HuH-7 (cell line): ENCODE measurements at regions not wholly inside any gene's neighbourhood (a gene's known extent, or its start where the extent isn't known, plus 50 kb on each side); places are given as distances from the start of the nearest gene placed in this dataset.
A peak's percentile ranks its signal among the peaks of the same experiment; 100 is the strongest.

Source experiments
- DNase-seq: peaks from one replicate; pipeline ENCODE4 v3.0.0; 2011; ENCODE audit warnings: low spot score

- DNase-seq = no peak
These were observed 455.0 kb upstream of the TMPO start for GRCh38 chr12:98060411-98060810.

- no peak for DNase-seq
These were observed 452.7 kb upstream of the TMPO start for GRCh38 chr12:98062464-98063245.

- no peak for DNase-seq
These were observed 450.9 kb upstream of the TMPO start for GRCh38 chr12:98064501-98064900.

GRCh38 chr12:98067795-98068194 is 447.6 kb upstream of the TMPO start:
- no peak for DNase-seq

DNA sequence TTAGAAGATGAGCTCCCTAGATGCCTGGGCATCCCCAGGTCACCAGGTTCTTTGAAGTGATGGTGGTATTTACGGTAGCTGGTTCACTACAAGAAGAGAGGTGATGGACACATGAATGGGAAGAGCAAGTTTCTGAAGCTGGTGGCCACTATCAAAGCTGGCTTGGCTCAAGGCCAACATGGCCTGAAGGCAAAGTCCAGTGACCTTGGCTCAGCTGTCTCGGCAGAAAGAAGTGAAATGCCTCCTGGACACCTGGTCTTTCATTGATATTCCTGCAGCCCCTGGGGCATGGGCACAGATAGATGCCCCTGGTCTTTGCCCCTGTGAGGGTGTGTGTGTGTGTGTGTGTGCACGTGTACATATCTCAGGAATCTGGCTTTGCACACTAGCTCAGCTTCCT is 441.8 kb upstream of the TMPO start:
- no peak for DNase-seq

DNA sequence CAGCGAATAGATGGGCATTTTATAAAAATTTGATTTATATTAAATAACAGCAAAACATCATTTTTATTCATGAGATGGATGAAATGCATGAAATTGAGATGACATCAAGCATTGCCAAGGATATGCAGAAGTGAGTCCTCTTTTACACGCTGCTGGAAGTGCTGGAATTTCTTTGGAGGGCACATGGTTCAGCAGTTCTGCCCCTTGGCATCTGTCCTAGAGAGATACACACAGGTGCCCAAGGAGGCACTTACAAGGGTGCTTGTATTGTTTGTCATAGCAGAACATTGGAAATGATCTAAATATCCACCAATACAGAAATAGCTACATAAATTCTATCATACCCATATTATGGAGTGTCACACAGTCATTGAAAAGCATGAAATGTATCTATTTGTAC is 441.1 kb upstream of the TMPO start:
- no peak for DNase-seq

DNA sequence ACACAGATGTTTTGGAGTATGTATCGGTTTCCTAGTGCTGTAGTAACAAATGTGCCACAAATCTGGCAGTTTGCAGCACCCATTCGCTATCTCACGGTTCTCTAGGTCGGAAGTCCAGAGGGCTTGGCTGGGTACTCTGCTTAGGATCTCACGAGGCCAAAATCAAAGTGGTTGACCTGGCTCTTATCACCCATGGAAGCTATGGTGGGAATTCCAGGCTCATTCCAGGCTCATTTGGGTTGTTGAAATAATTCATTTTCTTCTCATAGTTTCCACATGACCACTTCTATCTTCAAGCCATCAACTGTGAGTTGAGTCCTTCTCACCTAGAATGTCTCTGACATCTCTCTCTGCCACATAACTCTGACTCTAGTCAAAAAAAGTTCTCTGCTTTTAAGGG is 431.0 kb upstream of the TMPO start:
- no peak for DNase-seq

- DNase-seq = no peak
These were observed 430.2 kb upstream of the TMPO start for GRCh38 chr12:98085046-98085755.

DNA sequence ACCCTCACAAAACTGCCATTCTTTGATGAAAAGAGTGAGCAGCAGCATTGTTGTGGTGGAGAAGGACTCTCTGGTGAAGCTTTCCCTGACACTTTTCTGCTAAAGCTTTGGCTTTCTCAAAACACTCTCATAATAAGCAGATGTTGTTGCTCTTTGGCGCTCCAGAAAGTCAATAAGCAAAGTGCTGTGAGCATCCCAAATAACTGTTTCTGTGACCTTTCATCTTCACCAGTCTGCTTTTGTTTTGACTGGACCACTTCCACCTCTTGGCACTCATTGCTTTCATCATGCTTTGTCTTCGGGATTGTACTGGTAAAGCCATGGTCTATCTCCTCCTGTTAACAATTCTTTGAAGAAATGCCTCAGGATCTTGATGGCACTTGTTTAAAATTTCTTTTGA is 424.7 kb upstream of the TMPO start:
- DNase-seq = no peak

- DNase-seq = no peak
These were observed 419.0 kb upstream of the TMPO start for GRCh38 chr12:98096436-98096835.

DNA sequence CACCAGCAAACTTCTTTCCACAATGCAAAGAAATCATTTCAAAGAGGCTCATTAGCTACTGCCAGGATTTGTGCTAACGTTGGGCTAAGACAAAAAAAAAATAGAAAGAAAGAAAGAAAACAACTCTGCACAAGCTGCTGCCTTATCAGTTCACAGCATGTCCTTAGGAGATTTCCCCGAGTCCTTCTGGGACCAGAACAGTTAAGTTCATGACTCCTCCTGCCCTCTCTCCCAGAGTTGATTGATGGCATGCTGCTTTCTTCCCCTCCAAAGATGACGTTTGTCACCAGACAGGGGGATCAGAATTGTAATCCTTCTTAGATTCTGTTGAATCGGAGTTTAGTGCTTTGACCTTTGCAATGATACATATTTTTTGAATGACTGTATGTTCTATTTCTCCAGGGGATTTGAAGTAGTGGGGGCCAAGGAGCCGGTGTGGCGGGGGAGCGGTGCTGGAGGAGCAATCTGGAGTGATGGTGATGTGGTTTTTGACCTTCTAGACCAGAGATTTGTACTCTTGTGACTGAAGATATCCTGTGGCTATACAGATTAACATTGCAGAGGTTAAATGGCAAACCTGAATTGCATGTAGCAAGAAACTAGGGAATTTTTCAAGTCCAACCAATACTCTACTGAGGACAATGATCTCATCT is 409.2 kb upstream of the TMPO start:
- DNase-seq = no peak

- DNase-seq = no peak
These were observed 406.1 kb upstream of the TMPO start for GRCh38 chr12:98109266-98109665.

- DNase-seq = no peak
These were observed 404.9 kb upstream of the TMPO start for GRCh38 chr12:98110536-98110935.

DNA sequence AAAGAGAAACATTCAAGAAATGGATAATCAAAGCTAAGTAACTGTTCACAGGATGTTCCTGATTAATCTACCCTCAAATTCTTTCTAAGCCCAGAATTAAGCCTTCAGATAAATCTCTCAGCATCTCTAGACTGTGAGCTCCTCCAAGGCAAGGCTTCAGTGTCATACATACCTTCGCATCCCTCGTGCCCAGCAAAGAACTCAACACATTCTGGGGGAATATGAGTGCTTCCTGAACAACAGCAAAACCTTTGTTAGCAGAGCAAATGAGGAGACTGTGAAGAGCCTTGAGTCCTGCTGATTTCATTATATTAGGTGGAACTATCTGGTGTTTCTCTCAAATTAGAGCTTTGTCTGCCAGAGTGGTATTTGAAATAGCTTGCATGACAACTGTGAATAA is 401.8 kb upstream of the TMPO start:
- no peak for DNase-seq

DNA sequence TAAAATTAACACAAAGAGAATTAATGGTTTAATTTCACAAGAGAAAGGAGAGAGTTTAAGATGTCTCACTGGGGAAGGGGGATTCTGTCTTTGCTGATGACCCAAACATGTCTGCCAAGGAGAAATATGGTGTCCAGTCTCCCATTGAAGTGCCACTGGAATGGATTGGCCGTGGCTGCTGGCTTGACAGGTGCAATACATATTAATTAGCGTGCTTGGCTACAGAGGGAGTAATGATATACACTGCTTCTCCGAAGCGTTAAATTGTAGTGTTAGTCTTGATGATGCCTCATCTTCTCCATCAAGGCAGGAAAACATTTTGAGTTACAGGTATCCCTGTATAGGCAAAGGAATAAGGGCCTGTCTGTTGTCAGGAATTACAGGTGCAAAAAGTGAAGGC is 393.4 kb upstream of the TMPO start:
- DNase-seq = no peak

DNA sequence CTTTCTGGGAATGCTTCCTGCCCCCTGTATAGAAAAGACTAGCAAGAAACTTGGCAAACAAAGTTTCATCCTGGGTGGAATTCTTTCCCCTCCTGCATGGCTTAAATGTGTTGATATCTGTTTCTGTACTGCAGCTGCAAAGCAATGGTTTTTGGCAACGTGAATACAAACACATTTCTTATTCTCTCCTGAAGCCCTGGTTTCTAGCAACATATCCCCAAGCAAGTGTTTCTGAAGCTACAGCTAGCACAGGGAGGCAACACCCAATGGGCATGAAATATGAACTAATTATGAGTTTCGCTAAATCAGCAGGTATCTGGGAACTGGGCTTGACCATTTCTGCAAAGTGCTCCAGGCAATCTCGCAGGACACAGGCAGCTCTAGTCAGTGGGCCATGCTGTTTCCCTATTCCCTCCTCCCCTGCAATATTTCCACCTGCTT is 392.3 kb upstream of the TMPO start:
- no peak for DNase-seq

DNA sequence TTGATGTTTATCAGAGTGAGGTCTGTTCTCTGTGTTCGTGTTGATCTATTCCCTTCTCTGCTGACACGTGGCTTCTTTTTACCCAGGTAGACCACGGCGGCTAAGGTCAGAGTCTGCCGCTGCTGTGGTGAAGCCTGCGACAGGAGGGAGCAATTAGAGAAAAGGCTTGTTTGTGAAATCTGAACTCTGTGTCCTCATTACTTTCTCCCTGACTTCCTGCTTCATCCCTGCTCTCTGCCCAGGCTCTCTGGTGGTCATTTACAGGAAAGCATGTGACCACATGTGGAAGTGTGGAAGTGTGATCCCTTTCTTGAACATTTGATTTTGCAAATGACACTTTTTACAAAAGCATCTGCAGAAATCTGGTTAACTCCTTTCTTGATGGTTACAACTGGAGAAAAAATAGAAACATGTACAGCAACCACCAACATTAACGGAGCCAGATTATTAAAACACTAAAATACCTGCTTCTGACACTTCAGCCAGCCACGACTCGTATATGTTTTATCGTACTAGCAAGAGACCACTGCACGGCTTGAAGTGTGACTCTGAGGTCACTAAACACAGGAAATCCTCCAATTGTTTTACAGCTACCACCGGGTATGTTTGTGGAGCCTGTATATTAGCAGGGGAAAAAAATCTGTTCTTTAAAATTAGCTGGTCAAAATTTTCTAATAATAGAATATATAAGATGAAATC is 388.6 kb upstream of the TMPO start:
- DNase-seq = peak; percentile 34

DNA sequence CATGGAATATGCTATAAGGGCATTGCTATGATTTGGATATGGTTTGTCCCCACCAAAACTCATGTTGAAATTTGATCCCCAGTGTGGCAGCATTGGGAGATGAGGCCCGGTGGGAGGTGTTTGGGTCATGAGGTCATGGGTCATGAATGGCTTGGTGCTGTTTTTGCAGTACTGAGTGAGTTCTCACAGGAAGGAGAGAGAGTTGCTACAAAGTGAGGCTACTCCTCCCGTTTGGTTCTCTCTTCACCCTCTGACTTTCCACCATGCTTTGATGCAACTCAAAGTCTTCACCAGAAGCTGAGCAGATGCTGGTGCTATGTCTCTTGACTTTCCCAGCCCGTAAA is 388.1 kb upstream of the TMPO start:
- no peak for DNase-seq

DNA sequence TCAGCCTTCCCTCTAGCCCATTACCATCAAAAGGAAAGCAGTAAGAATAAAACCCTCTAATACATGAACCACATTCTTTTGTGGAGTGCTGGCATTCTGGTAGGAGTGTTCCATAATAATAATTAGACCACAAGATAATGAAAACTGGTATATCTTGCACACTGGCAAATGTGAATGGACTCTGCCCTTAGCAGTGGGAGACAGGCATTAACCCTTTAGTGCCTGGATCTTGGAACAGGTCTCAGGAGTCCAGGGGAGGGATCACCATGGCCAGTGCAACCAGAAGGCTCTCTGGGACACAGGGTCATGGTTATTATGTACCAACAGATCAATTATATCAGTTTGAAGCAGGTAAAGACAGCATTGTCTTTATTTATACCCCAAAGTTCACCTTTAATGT is 387.5 kb upstream of the TMPO start:
- DNase-seq = no peak

- DNase-seq = no peak
These were observed 378.8 kb upstream of the TMPO start for GRCh38 chr12:98136544-98136943.

DNA sequence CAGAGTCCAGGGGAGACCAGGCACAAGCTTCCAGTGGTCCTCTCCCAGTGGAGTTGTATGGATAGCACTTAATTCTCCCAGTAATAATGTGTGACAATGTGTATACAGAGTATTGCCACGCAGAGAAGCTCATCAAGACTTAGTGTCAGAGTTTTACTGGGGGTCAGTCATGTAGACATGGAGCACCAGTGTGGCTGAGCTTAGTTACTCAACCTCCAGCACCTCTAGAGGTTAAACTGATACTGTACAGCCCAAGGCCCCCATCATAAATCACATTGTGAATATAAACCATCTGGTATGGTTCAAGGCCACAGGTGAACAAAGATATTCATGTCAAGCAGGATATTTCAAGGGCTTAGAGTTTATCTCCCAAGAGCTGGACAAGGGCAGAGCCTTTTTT is 378.1 kb upstream of the TMPO start:
- no peak for DNase-seq

DNA sequence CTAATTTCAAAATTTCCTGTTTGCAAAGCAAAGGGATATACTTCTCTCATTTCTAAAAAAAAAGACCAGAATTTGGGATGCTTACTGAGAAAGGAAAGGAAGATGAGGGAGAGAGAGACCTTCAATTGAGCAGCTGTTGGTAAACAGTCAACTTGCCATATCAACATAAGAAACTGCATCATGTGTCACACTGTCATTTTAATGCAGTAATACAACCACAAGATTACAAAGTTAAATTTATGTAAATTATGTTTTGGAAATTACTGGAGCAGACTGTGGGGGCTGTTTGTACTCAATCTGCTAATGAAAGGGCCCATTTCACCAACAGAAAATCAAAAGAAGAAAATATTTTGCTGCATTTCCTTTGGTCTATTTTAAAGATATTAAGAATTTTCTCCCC is 370.4 kb upstream of the TMPO start:
- no peak for DNase-seq

- no peak for DNase-seq
These were observed 369.3 kb upstream of the TMPO start for GRCh38 chr12:98146043-98146442.
